ENCODE measurements at regions not wholly inside any gene's neighbourhood (a gene's known extent, or its start where the extent isn't known, plus 50 kb on each side); places are given as distances from the start of the nearest gene placed in this dataset.

- TF ChIP-seq CTCF (IDR thresholded peaks at IDR 0.05) (peak in 2 of 4 donors; percentile 9 to 26), POLR2A (IDR thresholded peaks at IDR 0.05) (no peak)
These were observed 169.2 kb upstream of the MAGEB18 start for GRCh38 chrX:25968920-25969319.

Data from right lobe of liver (tissue), 4 donors.